GM18517 (cell line): ENCODE measurements at regions not wholly inside any gene's neighbourhood (a gene's known extent, or its start where the extent isn't known, plus 50 kb on each side); places are given as distances from the start of the nearest gene placed in this dataset.

Source experiments
- ATAC-seq: cut with Tn5 transposase; IDR thresholded peaks from one replicate; pipeline ENCODE4 v1.9.1; 2021; ENCODE audit warnings: mild to moderate bottlenecking, moderate library complexity; ENCODE audit not compliant: unreplicated experiment

- ATAC-seq = no peak
Observed at GRCh38 chr15:69529961-69530633, 77.5 kb downstream of the RPLP1 start.

GRCh38 chr15:69530991-69531664 lies 78.5 kb downstream of the RPLP1 start:
- ATAC-seq = no peak

GRCh38 chr15:69531665-69532027 lies 79.0 kb downstream of the RPLP1 start:
- no peak for ATAC-seq

- ATAC-seq = no peak
Observed at GRCh38 chr15:69532066-69532465, 79.4 kb downstream of the RPLP1 start.

GRCh38 chr15:69532856-69533255 lies 80.2 kb downstream of the RPLP1 start:
- no peak for ATAC-seq

- no peak for ATAC-seq
Observed at GRCh38 chr15:69533522-69533921, 80.9 kb downstream of the RPLP1 start.

GRCh38 chr15:69535101-69535638 lies 82.6 kb downstream of the RPLP1 start:
- no peak for ATAC-seq

GRCh38 chr15:69535998-69536397 lies 83.4 kb downstream of the RPLP1 start:
- ATAC-seq = no peak

- no peak for ATAC-seq
Observed at GRCh38 chr15:69536726-69537512, 84.3 kb downstream of the RPLP1 start.

- ATAC-seq = no peak
Observed at GRCh38 chr15:69537901-69538300, 85.3 kb downstream of the RPLP1 start.

- no peak for ATAC-seq
Observed at GRCh38 chr15:69538379-69538778, 85.8 kb downstream of the RPLP1 start.

GRCh38 chr15:69539345-69539744 lies 86.7 kb downstream of the RPLP1 start:
- ATAC-seq = no peak

GRCh38 chr15:69540622-69541021 lies 88.0 kb downstream of the RPLP1 start:
- ATAC-seq = no peak

GRCh38 chr15:69542028-69542427 lies 89.4 kb downstream of the RPLP1 start:
- ATAC-seq = no peak

GRCh38 chr15:69543681-69544364 lies 91.2 kb downstream of the RPLP1 start:
- no peak for ATAC-seq

GRCh38 chr15:69544365-69545113 lies 91.9 kb downstream of the RPLP1 start:
- ATAC-seq = no peak

GRCh38 chr15:69546182-69546581 lies 93.6 kb downstream of the RPLP1 start:
- no peak for ATAC-seq

GRCh38 chr15:69548395-69549180 lies 96.0 kb downstream of the RPLP1 start:
- no peak for ATAC-seq

GRCh38 chr15:69551391-69552056 lies 98.9 kb downstream of the RPLP1 start:
- no peak for ATAC-seq
